Nephron progenitor cell (in vitro differentiated cells): ENCODE measurements at regions not wholly inside any gene's neighbourhood (a gene's known extent, or its start where the extent isn't known, plus 50 kb on each side); places are given as distances from the start of the nearest gene placed in this dataset.

Experiments
- DNase-seq: peaks from one replicate; pipeline ENCODE4 v3.0.0; 2021
- H3K27ac Mint-ChIP-seq: 2 replicates; pipeline ENCODE4 v1.8.0; 2021; ENCODE audit warnings: mild to moderate bottlenecking, moderate library complexity, mixed read lengths
- H3K27me3 Mint-ChIP-seq: 2 replicates; pipeline ENCODE4 v1.8.0; 2021; ENCODE audit warnings: mild to moderate bottlenecking, low read depth, mixed read lengths; ENCODE audit not compliant: poor library complexity
- H3K36me3 Mint-ChIP-seq: 2 replicates; pipeline ENCODE4 v1.8.0; 2021; ENCODE audit warnings: low read depth, mixed read lengths
- H3K4me1 Mint-ChIP-seq: 2 replicates; pipeline ENCODE4 v1.8.0; 2021; ENCODE audit warnings: mixed read lengths
- H3K4me3 Mint-ChIP-seq: 2 replicates; pipeline ENCODE4 v1.8.0; 2021; ENCODE audit warnings: mild to moderate bottlenecking, moderate library complexity, mixed read lengths
- H3K9me3 Mint-ChIP-seq: 2 replicates; pipeline ENCODE4 v1.8.0; 2021; ENCODE audit warnings: mild to moderate bottlenecking, moderate library complexity, mixed read lengths
- CTCF ChIP-seq: fragments of 200-600 bp; sonication (generic); IDR thresholded peaks from 2 replicates; pipeline ENCODE4 v1.5.0; 2021; ENCODE audit warnings: antibody characterized with exemption

DNA sequence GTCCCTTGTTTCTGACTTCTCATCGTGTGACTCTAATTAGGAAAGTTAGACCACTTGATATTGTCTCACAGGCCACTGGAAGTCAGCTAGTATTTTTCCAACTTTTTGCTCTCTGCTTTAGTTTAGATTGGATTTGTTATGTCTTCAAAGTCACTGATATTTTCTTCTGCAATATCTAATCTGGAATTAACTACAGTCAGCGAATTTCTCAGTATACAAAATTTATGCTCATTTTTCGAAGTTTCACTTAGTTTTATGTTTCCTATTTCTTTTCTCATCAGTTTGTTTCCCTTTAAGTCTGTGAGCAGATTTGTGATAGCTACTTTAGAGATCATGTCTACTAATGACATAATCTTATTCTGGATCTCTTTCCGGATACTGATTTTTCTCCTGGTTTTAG, 1027.2 kb upstream of the CNTN5 start:
- H3K36me3 Mint-ChIP-seq = no peaks in the 10 kb centered on the region
- H3K4me1 Mint-ChIP-seq = no peaks in the 10 kb centered on the region
- H3K4me3 Mint-ChIP-seq = no peak overlapping the region
- TF ChIP-seq CTCF = no peak
- no peaks in the 10 kb centered on the region for H3K27me3 Mint-ChIP-seq
- H3K27ac Mint-ChIP-seq = no peak overlapping the region
- DNase-seq = no peak
- H3K9me3 Mint-ChIP-seq = no peaks in the 10 kb centered on the region

DNA sequence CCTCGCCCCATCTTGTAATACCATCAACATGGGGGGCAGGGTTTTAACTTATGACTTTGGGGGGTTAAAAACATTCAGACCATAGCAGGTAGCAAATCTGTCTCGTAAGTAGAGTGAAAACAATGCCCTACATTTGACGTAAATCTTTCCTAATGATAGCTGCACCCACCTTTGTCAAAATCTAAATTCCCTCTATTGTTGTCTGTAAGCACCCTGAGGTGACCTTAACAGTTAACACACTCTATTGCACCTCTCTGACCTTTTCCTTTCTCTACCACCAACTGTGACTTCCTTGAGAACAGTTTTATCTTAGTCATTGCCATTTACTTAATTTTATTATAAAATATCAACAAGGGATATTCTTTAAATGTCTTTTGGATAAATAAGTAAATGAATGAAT, 1024.9 kb upstream of the CNTN5 start:
- Mint-ChIP-seq H3K27me3 (no peaks in the 10 kb centered on the region), H3K4me1 (no peaks in the 10 kb centered on the region), H3K36me3 (no peaks in the 10 kb centered on the region), H3K4me3 (no peak overlapping the region), H3K9me3 (no peaks in the 10 kb centered on the region), H3K27ac (no peak overlapping the region)
- DNase-seq = no peak
- TF ChIP-seq CTCF = no peak

DNA sequence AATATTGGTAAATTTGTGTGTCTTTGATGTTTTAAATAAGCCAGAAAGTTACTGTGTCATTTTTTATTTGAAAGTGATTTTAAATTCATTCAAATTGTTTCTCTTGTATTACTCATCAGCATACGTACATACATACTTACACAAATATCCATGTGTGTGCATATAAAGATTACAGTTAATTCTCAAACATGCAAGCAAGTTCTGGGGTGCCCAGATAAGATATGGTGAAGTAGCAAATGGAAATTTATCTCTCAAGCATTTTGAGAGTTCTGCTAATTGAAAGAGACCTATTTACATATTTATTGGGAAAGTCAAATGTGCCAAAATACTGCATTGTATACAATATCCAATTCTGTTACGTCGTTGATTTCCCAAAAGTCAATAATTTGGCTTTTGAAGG, 1024.0 kb upstream of the CNTN5 start:
- Mint-ChIP-seq H3K4me1 (no peaks in the 10 kb centered on the region), H3K27ac (no peak overlapping the region), H3K27me3 (no peaks in the 10 kb centered on the region), H3K9me3 (no peaks in the 10 kb centered on the region), H3K36me3 (no peaks in the 10 kb centered on the region), H3K4me3 (no peak overlapping the region)
- TF ChIP-seq CTCF = no peak
- no peak for DNase-seq

GRCh38 chr11:98003606-98004371, 1017.0 kb upstream of the CNTN5 start:
- Mint-ChIP-seq H3K36me3 (no peaks in the 10 kb centered on the region), H3K4me1 (no peaks in the 10 kb centered on the region), H3K27me3 (no peaks in the 10 kb centered on the region), H3K4me3 (no peak overlapping the region), H3K27ac (peak overlapping the region; percentile 17), H3K9me3 (no peaks in the 10 kb centered on the region)
- DNase-seq = no peak
- TF ChIP-seq CTCF = no peak

GRCh38 chr11:98007072-98007471, 1013.7 kb upstream of the CNTN5 start:
- no peaks in the 10 kb centered on the region for H3K36me3 Mint-ChIP-seq
- no peak overlapping the region for H3K27ac Mint-ChIP-seq
- no peaks in the 10 kb centered on the region for H3K4me1 Mint-ChIP-seq
- DNase-seq = no peak
- TF ChIP-seq CTCF = no peak
- H3K4me3 Mint-ChIP-seq = no peak overlapping the region
- H3K9me3 Mint-ChIP-seq = peaks cover 4% of the 10 kb centered on the region
- H3K27me3 Mint-ChIP-seq = no peaks in the 10 kb centered on the region

GRCh38 chr11:98027652-98028051, 993.1 kb upstream of the CNTN5 start:
- no peak for TF ChIP-seq CTCF
- Mint-ChIP-seq H3K9me3 (no peaks in the 10 kb centered on the region), H3K36me3 (no peaks in the 10 kb centered on the region), H3K4me1 (peaks cover 5% of the 10 kb centered on the region), H3K4me3 (no peak overlapping the region), H3K27me3 (no peaks in the 10 kb centered on the region), H3K27ac (no peak overlapping the region)
- no peak for DNase-seq
